ENCODE measurements at regions not wholly inside any gene's neighbourhood (a gene's known extent, or its start where the extent isn't known, plus 50 kb on each side); places are given as distances from the start of the nearest gene placed in this dataset.
A peak's percentile ranks its signal among the peaks of the same experiment; 100 is the strongest.

DNA sequence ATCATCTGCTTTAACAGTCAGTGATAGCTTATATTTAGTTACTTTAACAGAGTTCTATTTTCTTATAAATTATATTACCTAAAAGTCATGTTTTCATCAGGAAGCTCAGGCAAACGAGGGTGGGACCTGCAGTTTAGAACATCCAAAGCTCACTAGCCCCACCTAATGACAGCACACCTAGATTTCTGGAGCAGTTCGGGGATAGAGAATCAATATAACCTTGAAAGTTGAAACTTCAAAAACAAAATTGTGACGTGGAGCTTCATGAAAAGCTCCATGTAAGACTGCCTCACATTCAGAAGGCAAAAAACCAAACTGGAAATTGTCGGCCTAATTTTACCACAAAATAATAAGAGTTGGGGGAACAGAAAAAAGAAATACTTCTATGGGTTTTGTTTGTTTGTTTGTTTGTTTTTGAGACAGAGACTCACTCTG, 185.9 kb upstream of the CCDC150 start:
- intact Hi-C loops (cut with DNase I): no loop called here
- Histone ChIP-seq H3K4me3 (no peak overlapping the region), H3K9me3 (no peaks in the 10 kb centered on the region), H3K27ac (no peak overlapping the region), H3K27me3 (no peaks in the 10 kb centered on the region), H3K4me1 (no peaks in the 10 kb centered on the region), H3K36me3 (no peaks in the 10 kb centered on the region)
- no peak for TF ChIP-seq POLR2A (IDR thresholded peaks at IDR 0.05)
- TF ChIP-seq, protein P1, sequence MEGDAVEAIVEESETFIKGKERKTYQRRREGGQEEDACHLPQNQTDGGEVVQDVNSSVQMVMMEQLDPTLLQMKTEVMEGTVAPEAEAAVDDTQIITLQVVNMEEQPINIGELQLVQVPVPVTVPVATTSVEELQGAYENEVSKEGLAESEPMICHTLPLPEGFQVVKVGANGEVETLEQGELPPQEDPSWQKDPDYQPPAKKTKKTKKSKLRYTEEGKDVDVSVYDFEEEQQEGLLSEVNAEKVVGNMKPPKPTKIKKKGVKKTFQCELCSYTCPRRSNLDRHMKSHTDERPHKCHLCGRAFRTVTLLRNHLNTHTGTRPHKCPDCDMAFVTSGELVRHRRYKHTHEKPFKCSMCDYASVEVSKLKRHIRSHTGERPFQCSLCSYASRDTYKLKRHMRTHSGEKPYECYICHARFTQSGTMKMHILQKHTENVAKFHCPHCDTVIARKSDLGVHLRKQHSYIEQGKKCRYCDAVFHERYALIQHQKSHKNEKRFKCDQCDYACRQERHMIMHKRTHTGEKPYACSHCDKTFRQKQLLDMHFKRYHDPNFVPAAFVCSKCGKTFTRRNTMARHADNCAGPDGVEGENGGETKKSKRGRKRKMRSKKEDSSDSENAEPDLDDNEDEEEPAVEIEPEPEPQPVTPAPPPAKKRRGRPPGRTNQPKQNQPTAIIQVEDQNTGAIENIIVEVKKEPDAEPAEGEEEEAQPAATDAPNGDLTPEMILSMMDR (IDR thresholded peaks at IDR 0.05): peak in 5 of 6 experiments; percentile 12 to 41 (median 30)
- no peak for DNase-seq
- 14% methylated on average over 4 of the region's 4 CpGs for WGBS, 2 donors

DNA sequence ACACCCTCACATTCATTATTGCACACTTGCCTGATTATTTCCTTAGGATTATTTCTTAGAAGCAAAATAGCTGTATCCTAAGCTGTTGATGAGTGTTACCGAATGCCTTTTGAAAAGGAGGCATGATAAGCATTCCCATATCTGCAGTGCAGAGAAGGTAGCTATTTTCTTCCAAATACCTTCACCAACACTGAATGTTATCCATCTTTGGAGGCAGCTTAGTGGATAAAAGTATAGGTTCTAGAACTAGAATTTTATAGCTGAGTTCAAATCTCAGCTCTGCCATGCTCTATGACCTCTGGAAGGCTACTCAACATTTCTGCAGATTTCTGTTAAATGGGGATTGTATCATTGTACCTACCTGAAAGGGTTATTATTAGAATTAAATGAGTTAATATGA, 185.0 kb upstream of the CCDC150 start:
- WGBS, 2 donors: 87 to 94% methylated on average over 1 of the region's 1 CpG
- H3K27ac ChIP-seq: no peak overlapping the region
- H3K9me3 ChIP-seq: no peaks in the 10 kb centered on the region
- no peak for DNase-seq
- no peaks in the 10 kb centered on the region for H3K27me3 ChIP-seq
- no peaks in the 10 kb centered on the region for H3K4me1 ChIP-seq
- intact Hi-C loops (cut with DNase I): no loop called here
- H3K36me3 ChIP-seq: no peaks in the 10 kb centered on the region
- H3K4me3 ChIP-seq: no peak overlapping the region
- TF ChIP-seq POLR2A (IDR thresholded peaks at IDR 0.05): no peak
- TF ChIP-seq, protein P1 (IDR thresholded peaks at IDR 0.05): no peak

DNA sequence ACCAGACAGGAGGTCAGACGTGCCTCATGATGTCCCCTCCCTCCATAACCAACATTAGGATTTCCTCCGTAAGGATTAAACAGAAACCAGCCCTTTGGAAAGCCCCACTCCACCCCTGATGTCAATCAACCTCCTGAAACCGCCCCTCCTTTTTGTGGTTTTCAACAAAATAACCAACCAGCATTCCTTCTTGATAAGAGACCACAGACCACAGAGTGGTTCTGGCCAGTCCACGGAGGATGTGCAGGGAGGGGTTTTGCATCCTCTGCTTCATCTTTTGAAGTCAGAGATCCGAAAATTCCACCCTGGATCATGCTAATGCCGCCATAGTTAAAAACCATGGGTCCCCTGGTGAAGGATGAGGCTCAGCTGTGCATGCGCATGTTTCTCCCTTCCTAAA, 180.0 kb upstream of the CCDC150 start:
- Histone ChIP-seq H3K9me3 (no peaks in the 10 kb centered on the region), H3K27me3 (no peaks in the 10 kb centered on the region), H3K36me3 (no peaks in the 10 kb centered on the region), H3K4me1 (no peaks in the 10 kb centered on the region), H3K4me3 (no peak overlapping the region), H3K27ac (no peak overlapping the region)
- 34 to 46% methylated on average over 5 to 6 of the region's 7 CpGs for WGBS, 2 donors
- TF ChIP-seq, protein P1 (IDR thresholded peaks at IDR 0.05): no peak
- no peak for TF ChIP-seq POLR2A (IDR thresholded peaks at IDR 0.05)
- intact Hi-C loops (cut with DNase I): no loop called here
- no peak for DNase-seq

DNA sequence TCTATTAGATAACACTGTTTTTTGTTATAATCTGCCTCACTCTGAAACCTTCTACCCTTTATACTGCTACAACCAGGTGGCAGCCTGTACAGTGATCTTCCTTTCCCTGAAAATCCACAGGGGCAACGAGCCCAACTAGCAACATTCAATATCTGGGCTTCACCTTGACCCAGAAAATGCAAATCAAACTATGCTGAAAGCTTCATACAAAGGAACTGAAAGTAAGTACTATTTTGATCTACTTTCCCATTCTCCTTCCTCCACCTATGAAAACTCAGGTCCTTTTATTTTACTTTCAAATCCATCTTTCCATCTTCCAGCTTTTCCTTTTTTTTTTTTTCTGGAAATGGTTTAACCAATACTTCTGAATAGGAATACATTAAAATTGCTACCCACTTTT, 175.8 kb upstream of the CCDC150 start:
- no peak for DNase-seq
- Histone ChIP-seq H3K4me1 (peaks cover 0 to 1% (median 0%) of the 10 kb centered on the region in 3 donors), H3K4me3 (no peak overlapping the region), H3K27me3 (no peaks in the 10 kb centered on the region), H3K36me3 (no peaks in the 10 kb centered on the region), H3K9me3 (no peaks in the 10 kb centered on the region), H3K27ac (no peak overlapping the region)
- intact Hi-C loops (cut with DNase I): no loop called here
- whole genome bisulfite sequencing, 2 donors: 26 to 28% methylated on average over 1 of the region's 1 CpG
- no peak for TF ChIP-seq POLR2A (IDR thresholded peaks at IDR 0.05)
- TF ChIP-seq, protein P1 (IDR thresholded peaks at IDR 0.05): no peak

DNA sequence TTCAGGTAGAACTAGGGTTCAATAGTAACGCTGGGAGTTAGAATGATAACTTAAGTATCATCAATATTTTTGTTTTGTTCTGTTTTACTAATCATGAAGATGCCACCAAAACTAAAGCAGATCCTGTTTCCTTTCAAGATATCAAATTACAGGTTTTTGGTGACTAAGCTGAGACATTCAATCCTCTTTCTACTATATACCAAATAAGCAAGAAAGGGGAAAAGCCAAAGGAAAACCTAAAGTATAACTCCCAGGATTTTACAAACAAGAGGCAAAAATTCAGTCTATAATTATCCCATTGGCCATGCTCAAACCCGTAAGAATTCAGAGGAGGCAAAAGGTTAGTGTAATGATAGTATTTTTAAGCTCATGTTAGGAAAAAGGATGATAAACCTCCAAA, 175.2 kb upstream of the CCDC150 start:
- 87 to 90% methylated on average over 2 of the region's 2 CpGs for WGBS, 2 donors

More for the DNA sequence above, 175.2 kb upstream of the CCDC150 start:
- Histone ChIP-seq H3K36me3 (no peaks in the 10 kb centered on the region), H3K9me3 (no peaks in the 10 kb centered on the region), H3K4me3 (no peak overlapping the region), H3K27me3 (no peaks in the 10 kb centered on the region), H3K4me1 (peaks cover 0 to 7% (median 0%) of the 10 kb centered on the region in 3 donors), H3K27ac (no peak overlapping the region)
- no peak for DNase-seq
- TF ChIP-seq, protein P1 (IDR thresholded peaks at IDR 0.05): no peak
- no peak for TF ChIP-seq POLR2A (IDR thresholded peaks at IDR 0.05)
- intact Hi-C loops (cut with DNase I): no loop called here
